ENCODE measurements at regions not wholly inside any gene's neighbourhood (a gene's known extent, or its start where the extent isn't known, plus 50 kb on each side); places are given as distances from the start of the nearest gene placed in this dataset.
"Not testable (repeated sequence)": the region's sequence is repeated elsewhere in the genome, so short reads cannot be mapped to it uniquely, and the experiment has no call there.

DNA sequence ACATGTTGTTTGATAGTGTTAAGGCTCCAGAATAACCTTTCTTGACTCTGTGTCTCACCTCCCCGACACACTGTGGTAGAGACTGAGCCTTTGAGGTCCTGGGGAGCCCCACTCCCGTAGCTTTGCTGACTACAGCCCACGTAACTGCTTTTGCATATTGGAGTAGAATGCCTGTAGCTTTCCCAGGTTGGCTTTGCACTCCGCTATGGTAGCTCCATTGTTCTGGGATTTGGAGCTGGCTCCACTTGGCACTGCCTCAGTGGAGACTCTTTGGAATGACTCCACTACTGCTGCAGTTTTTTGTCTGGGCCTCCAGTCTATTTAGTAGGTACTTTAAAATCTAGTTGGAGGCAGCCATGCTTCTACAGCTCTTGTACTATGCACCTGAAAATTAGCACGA lies 56.2 kb upstream of the ANXA1 start:
- no peak for DNase-seq

DNA sequence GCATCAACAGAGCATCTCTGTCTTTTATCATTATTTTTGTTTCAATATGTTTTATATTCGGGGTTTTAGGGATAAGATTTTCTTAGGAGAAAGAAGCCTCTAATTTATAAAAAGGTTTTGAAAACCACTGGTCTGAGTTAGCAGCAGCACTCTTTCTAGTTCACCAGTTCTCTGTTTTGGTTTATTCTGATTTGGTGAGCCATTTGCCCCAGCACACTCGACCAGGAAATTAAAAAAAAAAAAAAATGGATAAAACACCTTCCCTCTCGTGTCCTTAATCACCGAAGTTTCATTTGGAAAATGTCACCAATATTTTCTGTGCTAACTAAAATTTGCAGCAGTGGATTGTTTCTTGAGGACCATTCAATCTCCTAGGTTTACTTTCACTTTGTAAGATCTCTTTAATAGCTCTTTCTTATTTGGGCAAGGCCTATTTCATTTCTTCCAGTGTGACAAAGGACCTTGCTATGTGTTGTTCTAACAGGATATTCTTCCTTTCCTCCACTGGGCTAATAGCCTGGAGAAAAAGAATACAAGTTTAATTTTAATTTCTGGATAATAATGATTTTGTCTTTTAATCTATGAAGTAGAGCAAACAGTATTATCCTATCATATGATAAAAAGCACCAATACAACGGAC lies 57.8 kb upstream of the ANXA1 start:
- no peak for DNase-seq

DNA sequence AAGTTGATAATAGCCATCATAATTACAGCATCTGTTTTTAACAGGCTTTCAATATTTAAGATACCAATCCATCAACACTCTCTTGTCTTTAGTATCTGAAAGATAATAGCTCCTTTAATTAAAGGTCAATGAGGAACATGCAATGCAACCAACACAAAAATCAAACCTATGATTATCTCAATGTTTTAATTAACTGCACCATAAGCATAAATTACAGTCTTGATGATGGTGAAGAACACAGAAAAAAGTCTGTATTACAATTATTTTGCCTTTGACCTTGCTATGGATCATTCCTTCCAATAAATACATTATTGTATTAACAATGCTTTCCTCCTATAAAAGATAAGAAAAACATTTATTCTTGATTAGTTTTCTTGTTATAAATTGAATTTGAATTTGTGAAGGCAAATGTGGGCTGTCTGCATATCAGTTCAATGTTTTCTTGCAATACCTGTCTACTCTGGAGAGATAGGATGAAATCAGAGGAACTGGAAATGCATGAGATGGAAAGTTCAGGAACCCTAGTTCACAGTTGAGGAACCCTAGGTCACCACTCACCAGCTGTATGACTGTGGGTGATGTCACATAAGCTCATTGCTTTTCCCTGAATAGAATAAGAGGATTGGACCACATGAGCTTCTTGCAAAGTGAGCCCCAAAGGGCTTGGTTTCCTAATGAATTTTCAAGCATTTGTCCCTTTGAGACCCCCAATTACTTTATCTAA lies 58.5 kb upstream of the ANXA1 start:
- DNase-seq: no peak

DNA sequence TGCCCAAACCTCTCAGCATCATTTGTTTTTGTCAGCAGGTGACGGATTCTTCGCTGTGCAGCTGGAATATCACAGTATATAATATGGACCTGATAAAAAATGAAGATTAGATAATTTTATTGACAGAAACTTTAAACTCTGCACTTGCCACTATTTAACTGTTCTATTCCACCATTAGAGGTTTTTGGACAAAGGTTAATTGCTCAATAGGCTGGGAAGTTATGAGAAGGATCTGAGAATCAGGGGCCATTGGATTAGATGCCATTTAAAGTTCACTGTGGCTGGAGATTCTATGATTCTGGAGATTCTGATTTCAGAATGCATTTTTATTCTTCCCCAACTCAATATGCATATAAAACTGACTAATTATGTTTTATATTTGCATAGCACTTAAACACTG lies 59.8 kb upstream of the ANXA1 start:
- DNase-seq: no peak

DNA sequence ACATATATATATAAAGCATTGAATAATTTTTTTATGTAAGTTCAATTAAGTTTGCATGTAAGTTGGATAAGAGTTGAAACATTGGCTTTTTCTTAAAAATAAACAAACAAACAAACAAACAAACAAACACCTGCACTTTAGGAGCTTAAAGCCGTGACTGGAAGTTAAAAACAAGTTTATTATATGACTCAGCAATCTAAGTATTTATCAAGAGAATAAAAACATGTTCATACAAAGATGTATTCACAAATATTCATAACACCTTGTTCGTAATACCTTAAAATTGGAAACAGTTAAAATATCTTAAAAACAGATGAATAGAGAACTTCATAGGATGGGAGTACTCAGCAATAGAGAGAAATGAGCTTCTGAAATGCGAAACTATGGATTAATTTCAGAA lies 61.5 kb upstream of the ANXA1 start:
- DNase-seq: no peak

DNA sequence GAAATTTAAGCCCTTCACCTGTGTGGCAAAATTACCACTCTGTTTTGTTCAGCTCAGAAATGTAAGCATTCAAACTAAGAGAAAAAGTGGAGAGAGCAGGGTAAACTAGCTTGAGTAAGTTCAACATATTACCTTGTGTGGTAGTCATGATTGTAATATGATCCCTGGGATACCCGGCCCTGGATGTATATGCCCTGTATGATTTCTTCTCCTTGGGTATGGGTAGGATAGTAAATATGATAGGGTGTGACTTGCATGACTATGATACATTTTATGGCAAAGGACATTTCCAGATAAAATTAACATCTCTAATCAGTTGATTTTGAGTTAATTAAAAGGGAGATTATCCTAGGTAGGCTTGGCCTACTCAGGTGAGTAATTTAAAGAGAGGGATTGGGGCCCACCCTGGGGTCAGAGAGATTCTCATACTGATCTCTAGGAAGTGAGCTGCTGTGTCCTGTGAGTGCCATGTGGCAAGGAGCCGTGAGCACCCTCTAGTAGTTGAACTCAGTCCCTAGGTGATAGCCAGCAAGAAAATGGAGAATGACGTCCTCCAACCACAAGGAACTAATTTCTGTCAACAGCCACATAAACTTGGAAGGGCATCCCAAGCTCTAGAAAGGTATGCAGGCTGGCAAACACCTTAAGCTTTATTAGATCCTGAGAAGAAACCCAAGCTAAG lies 62.2 kb upstream of the ANXA1 start:
- DNase-seq: no peak

DNA sequence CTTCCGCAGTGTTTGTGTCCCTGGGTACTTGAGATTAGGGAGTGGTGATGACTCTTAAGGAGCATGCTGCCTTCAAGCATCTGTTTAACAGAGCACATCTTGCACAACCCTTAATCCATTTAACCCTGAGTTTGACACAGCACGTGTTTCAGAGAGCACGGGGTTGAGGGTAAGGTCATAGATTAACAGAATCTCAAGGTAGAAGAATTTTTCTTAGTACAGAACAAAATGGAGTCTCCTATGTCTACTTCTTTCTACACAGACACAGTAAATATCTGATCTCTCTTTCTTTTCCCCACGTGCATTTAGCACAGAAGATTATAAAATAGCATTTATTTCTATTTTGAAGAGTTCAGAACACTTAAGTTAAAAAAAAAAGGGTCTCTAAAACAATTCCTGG lies 63.8 kb upstream of the ANXA1 start:
- DNase-seq: not testable (repeated sequence)

DNA sequence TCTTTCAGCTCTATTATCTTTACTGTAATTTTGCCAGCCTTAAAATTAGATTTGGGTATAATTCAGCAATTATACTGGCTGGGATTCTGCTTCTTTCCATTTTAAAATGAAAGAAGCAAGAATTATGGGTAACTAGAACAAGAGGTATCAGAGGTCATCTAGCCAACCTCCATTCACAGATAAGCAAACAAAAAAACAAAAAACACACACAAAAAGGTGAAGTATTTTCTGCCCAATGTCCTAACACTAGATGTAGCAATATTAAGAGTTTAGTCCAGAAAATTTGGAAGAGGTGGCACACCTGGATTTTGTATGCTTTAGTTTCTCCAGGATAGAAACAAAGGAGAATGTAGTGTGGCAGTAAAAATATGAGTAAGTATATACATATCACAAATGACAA lies 68.1 kb upstream of the ANXA1 start:
- no peak for DNase-seq

DNA sequence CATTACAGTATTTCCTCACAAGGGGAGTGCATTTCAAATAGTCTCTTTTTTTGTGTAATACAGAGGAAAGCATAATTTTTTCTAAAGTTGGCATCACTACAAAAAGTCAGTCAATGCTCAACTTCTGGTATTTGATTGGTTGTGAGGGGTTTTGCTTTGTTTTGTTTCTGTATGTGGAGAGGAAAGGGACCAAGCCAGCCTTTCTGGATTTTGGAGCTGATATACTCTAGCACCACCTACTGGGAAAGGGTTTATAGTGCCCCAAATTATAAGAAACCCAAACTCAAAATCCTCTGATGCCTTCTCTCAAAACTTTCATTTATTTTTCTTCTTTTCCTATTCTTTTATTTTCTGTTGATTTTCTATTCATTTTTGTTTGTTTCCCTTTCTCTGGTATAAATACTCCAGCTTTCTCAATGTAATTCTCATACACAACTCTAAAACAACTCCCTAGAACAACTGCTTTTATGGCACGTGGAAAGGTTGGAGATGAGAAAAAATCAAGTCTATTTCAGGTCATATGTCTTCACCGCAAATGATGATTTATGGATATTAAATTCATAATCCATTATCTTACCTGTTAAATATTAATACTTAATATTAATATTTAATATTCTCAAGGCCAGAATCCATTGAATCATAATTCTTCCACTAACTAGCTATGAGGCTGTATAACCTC lies 69.5 kb upstream of the ANXA1 start:
- DNase-seq: peak; percentile 14 to 54

DNA sequence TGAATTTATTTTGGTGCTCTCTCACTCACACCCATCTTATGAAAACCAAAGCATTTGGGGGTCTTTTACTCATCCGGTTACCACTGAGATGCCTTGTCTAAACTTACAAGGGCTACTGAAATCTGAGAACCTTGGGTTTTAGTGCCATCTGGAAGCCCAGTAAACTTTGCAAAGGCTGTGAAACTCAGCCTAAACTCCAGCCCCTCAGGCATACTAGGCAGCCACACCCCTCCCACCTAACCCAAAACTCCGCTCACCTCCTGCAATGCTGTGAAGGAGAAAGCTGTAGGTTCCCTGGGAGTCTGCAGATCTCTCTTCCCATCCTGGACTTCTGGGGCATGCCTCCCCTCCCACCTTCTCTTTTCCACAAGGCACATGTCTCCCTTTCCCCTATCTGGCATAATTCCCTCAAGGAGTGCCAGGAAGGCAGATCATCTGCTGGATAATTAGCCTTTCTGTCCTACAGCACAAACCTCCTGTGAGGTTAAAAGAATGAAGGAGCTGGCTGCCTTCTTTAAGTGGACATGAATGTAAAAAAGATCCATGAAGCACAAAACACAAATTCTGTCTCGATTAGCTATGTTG lies 71.5 kb upstream of the ANXA1 start:
- DNase-seq: no peak

DNA sequence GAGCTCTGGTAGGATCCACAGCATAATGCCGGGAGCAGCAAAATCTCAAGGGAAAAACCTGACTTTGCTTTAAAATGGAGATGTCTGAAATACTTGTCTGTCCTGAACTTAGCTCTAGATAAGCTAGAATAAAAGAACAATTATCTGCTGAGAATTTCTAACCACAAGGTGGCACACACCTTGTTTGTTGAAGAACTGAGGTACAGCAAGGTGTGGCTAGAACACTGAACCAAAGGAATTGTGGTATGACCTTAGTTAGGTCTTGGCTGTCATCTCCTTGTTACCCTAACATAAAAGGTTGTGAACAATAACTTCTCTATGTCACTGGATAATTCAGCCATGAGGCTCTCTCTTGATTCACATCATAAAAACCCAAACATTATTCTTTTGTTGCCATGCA lies 72.3 kb upstream of the ANXA1 start:
- no peak for DNase-seq

DNA sequence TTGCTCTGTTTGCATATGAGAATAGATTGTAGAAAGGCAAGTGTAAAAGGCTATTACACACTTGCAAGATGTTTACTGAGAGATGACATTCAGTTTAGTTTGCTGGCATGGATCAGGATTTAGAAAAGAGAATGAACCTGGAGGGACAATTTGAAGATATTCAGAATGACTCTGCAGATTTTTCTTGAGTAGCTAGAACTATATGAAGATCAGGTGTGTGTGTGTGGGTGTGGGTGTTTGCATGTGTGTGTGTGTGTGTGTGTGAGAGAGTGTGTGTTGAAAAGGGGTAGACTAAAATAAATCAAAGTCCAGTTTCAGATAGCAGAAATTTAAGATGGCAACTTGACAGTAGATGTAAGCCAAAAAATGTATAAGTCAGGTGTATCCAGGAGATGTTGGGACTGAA lies 74.0 kb upstream of the ANXA1 start:
- no peak for DNase-seq

DNA sequence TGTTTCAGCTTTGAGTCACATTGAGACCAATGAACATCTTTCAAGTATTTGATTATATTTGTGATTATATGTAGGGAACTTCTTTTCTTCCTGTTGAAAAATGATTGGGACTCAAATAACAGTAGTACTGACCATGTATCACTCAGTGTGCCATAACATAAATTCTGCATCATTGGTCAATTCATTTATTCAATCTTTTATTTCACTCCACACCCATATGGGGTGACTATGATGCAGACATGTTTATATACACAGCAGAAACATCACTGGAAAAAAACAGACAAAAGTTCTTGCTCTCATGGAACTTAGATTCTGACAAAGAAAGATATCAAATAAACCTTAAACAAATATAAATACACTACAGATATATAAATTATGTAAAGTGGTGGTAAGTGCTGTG lies 74.7 kb upstream of the ANXA1 start:
- no peak for DNase-seq

DNA sequence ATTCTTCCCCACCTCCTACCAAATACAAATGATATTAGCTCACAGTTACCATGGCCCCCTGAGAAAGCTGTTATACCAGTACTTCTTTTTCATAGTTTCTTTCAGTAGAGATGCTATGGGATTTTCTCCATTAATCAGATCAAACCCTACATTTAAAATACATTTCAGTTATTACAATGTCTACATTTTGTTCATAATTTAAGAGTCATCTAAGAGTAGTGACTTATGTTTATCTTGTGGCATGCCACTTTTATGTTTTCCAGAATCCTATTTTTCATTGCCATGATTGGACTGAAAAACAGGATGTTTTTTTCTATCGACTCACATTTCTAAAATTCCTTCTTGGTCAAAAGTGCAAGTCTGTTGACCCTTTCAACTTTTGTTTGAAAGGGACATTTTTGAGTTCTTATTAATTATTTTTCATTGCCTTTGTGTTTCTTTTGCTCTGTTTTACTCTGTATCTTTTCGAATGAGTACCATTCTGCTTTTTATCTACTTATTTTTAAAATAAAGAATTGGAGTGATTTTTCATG lies 77.4 kb upstream of the ANXA1 start:
- DNase-seq: no peak

DNA sequence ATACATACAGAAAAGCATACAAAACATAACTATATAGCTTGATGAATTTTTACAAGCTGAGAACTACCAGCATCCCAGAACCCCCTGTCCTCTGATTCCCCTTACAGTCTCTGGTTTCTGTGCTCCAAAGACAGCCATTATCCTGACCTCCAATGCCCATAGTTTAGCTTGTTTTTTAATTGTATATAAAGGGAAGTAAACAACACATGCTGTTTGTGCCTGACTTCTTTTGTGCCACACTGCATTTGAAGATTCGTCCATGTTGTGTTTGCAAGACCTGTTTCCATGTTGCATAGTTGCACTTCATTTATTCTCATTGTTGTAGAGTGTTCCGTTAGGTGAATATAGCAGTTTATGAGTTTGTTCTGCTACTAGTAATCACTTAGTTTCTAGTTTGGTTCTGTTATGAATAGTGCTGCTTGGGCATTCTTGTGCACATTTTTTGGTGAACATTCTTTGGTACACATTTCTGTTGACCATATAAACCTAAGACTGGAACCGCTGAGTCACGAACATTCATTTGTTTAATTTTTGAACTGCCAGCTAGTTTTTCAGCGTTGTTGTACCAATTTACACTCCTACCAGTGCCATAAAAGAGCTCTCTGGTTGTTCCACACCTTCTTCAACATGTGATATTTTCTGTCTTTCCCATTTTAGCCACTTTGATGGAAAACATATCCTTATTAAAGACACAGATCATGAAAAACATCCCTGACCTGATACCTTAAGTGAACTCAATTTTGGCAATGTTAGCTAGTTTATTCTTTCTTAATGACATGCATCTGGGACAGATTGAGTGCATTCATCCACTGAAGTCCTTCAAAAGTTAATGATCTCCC lies 78.1 kb upstream of the ANXA1 start:
- DNase-seq: no peak

DNA sequence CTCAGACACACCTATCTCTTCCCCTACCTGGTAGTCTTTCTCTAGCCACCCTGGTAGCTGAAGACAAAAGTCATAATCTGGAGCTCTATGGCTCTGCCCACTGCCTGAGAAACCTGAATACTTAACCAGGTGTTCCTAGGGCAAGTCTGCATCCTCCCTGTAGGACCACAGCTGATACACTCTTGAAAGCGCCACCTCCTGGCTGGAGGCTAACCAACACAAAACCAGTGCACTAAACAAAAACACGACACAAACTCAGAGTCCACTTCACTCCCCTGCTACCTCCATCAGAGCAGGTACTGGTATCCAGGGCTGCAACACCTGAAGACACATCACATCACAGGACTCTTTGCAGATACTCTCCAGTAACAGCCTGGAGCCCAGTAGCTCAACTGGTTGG lies 84.6 kb upstream of the ANXA1 start:
- no peak for DNase-seq

DNA sequence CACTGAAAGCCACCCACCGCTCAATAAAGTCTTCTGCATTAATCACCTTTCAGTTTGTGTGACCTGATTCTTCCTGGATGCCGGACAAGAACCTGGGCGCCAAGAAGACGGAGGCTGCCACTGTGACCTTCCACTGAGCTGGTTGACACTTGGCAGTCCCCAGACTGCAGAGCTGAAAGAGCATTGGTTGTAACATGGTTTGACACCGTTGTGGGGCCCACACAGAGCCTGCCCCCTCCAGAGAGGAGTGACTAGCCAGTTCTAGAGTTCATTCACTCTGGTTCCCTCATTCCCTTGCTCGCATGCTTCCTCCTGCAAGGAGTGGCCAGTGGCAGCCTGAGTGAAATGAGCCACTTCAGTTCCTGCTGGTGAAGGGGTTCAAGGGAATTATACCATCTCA lies 86.2 kb upstream of the ANXA1 start:
- DNase-seq: no peak

DNA sequence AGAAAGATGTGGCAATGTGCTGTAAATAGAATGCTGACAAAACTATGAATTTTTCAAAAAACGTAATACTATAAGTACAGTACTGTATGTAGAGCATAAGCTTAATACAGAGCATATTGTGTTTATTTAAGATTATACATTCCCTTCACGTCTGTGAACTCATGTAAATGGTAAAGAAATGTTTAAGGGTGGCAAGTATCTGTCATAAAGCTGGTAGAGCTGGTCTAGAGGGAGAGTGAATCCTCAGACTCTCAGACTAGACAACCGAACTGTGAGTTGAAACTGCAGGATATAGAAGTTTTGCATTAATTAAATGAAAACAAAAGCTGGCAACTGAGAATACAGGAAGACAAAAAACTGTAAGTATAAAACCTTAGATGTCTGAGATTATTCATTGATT lies 87.3 kb upstream of the ANXA1 start:
- DNase-seq: no peak

DNA sequence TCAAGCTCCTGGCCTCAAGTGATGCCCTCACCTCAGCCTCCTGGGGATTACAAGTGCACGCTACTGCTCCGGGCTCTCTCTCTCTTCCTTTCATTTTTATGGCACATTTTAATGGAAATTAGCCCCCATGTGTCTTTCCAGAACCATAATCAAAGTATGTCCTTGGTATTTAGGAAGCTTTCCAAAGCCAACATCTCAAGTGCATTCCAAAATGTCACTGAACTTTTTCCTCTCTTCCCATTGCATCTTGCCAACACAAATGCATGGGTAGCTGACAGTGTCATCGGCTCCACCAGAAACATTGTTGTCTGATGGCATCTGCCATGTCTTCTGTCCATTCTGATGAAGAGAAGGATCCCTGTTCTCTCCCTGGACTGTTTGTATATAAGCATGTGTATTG lies 90.5 kb upstream of the ANXA1 start:
- DNase-seq: no peak

DNA sequence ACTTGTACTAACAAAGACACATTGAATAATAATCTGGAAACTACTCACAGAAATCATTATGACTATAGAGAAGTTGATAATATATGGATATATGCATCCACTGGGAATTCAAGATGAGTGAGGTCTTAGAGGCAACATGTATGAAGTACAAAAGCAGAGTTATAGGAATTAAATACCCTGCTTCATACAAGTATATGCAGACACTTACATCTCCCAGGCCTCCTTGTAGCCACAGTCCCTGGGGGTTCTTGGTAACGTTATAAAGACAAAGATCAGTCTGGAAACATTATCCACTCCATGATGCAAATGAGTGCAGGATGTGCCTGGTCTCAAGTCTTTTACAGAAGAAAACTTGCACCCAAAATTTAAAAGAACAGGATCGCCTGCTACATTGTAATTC lies 92.4 kb upstream of the ANXA1 start:
- DNase-seq: no peak

DNA sequence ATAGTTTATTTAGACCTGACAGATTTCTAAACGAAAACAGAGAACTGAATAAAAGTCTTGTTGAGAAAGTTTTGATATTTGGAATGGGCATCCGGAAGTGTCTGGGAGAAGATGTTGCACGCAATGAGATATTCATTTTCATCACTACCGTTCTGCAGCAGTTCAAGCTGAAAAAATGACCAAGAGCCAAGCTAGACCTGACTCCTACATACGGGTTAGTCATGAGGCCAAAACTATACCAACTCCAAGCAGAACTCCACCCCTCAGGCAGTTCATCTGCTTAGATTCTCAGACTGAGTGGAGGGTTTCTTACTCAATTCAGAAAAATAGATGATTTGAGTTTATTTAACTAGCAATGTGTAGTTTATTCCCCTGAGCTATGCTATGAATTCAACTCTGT lies 95.4 kb upstream of the ANXA1 start:
- DNase-seq: no peak

DNA sequence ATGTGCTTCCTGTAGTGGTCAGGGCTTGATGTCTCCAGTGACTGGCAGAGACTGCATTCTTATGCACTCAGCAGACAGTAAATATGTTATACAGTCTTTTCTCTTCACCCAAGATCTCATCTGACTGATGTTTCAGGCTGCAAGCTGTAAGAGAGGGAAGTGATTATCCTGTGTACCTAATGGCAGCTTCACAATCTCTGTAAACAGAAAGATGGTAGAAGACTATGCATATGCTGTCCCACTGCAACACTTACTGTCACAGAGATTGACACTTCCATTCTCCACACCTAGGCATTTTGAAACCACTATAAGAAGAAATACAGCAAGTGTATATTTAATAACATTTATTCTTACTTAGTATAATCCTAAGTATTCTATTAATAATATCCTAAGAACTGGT lies 97.6 kb upstream of the ANXA1 start:
- no peak for DNase-seq

Data from inflammatory macrophage treated with lipopolysaccharide for 1 hour (primary cell).